ENCODE measurements at regions not wholly inside any gene's neighbourhood (a gene's known extent, or its start where the extent isn't known, plus 50 kb on each side); places are given as distances from the start of the nearest gene placed in this dataset.
"Not testable (repeated sequence)": the region's sequence is repeated elsewhere in the genome, so short reads cannot be mapped to it uniquely, and the experiment has no call there.

GRCh38 chr2:13813236-13813635, 819.3 kb upstream of the LRATD1 start:
- ATAC-seq = no peak
- intact Hi-C loops (cut with DNase I, micrococcal nuclease) = no loop called here
- H3K27me3 Mint-ChIP-seq = no peaks in the 10 kb centered on the region
- H3K9me3 Mint-ChIP-seq (ENCODE audit: low read depth) = no peaks in the 10 kb centered on the region
- no peaks in the 10 kb centered on the region for H3K4me1 Mint-ChIP-seq
- no peaks in the 10 kb centered on the region for H3K36me3 Mint-ChIP-seq (ENCODE audit: low read depth)
- no peak overlapping the region for H3K4me3 Mint-ChIP-seq
- CTCF ChIA-PET = no interaction called here
- POLR2A ChIA-PET = no interaction called here
- DNase-seq = no peak
- H3K27ac Mint-ChIP-seq = no peak overlapping the region

- intact Hi-C loops (cut with DNase I, micrococcal nuclease) = no loop called here
- Mint-ChIP-seq H3K4me1 (no peaks in the 10 kb centered on the region), H3K4me3 (no peak overlapping the region), H3K27ac (no peak overlapping the region), H3K9me3 (ENCODE audit: low read depth) (no peaks in the 10 kb centered on the region), H3K27me3 (no peaks in the 10 kb centered on the region), H3K36me3 (ENCODE audit: low read depth) (no peaks in the 10 kb centered on the region)
- ATAC-seq = peak; percentile 50
- POLR2A ChIA-PET = no interaction called here
- no peak for DNase-seq
- CTCF ChIA-PET = no interaction called here
Observed at GRCh38 chr2:13818002-13818401, 814.5 kb upstream of the LRATD1 start.

GRCh38 chr2:13819896-13820295, 812.6 kb upstream of the LRATD1 start:
- H3K9me3 Mint-ChIP-seq (ENCODE audit: low read depth) = no peaks in the 10 kb centered on the region
- H3K27ac Mint-ChIP-seq = no peak overlapping the region
- ATAC-seq (no peak), DNase-seq (no peak)
- ChIA-PET POLR2A (no interaction called here), CTCF (no interaction called here)
- intact Hi-C loops (cut with DNase I, micrococcal nuclease) = no loop called here
- H3K4me1 Mint-ChIP-seq = no peaks in the 10 kb centered on the region
- H3K27me3 Mint-ChIP-seq = no peaks in the 10 kb centered on the region
- no peak overlapping the region for H3K4me3 Mint-ChIP-seq
- no peaks in the 10 kb centered on the region for H3K36me3 Mint-ChIP-seq (ENCODE audit: low read depth)

- ChIA-PET CTCF (no interaction called here), POLR2A (no interaction called here)
- Mint-ChIP-seq H3K27me3 (no peaks in the 10 kb centered on the region), H3K27ac (no peak overlapping the region), H3K4me3 (no peak overlapping the region), H3K36me3 (ENCODE audit: low read depth) (no peaks in the 10 kb centered on the region), H3K9me3 (ENCODE audit: low read depth) (no peaks in the 10 kb centered on the region), H3K4me1 (no peaks in the 10 kb centered on the region)
- ATAC-seq (peak; percentile 62), DNase-seq (no peak)
- intact Hi-C loops (cut with DNase I, micrococcal nuclease) = no loop called here
Observed at GRCh38 chr2:13821255-13821880, 811.1 kb upstream of the LRATD1 start.

GRCh38 chr2:13822365-13822764, 810.2 kb upstream of the LRATD1 start:
- no peak overlapping the region for H3K27ac Mint-ChIP-seq
- no peak for DNase-seq
- ChIA-PET CTCF (no interaction called here), POLR2A (no interaction called here)
- no peak for ATAC-seq
- no peaks in the 10 kb centered on the region for H3K27me3 Mint-ChIP-seq
- no peak overlapping the region for H3K4me3 Mint-ChIP-seq
- no peaks in the 10 kb centered on the region for H3K36me3 Mint-ChIP-seq (ENCODE audit: low read depth)
- no peaks in the 10 kb centered on the region for H3K9me3 Mint-ChIP-seq (ENCODE audit: low read depth)
- H3K4me1 Mint-ChIP-seq = no peaks in the 10 kb centered on the region
- intact Hi-C loops (cut with DNase I, micrococcal nuclease) = no loop called here

- CTCF ChIA-PET = no interaction called here
- Mint-ChIP-seq H3K36me3 (ENCODE audit: low read depth) (no peaks in the 10 kb centered on the region), H3K27ac (no peak overlapping the region)
Observed at GRCh38 chr2:13826314-13826853, 806.1 kb upstream of the LRATD1 start.

GRCh38 chr2:13858626-13859025, 773.9 kb upstream of the LRATD1 start:
- intact Hi-C loops (cut with DNase I, micrococcal nuclease) = no loop called here
- H3K36me3 Mint-ChIP-seq (ENCODE audit: low read depth) = no peaks in the 10 kb centered on the region
- ATAC-seq = no peak
- H3K27ac Mint-ChIP-seq = no peak overlapping the region
- no peaks in the 10 kb centered on the region for H3K4me1 Mint-ChIP-seq
- no peak for DNase-seq
- peaks cover 2% of the 10 kb centered on the region for H3K9me3 Mint-ChIP-seq (ENCODE audit: low read depth)
- no peak overlapping the region for H3K4me3 Mint-ChIP-seq
- ChIA-PET POLR2A (no interaction called here), CTCF (no interaction called here)
- no peaks in the 10 kb centered on the region for H3K27me3 Mint-ChIP-seq

More at GRCh38 chr2:13826314-13826853, 806.1 kb upstream of the LRATD1 start:
- intact Hi-C loops (cut with DNase I, micrococcal nuclease) = no loop called here
- Mint-ChIP-seq H3K27me3 (no peaks in the 10 kb centered on the region), H3K4me1 (no peaks in the 10 kb centered on the region), H3K9me3 (ENCODE audit: low read depth) (peaks cover 3% of the 10 kb centered on the region), H3K4me3 (no peak overlapping the region)
- POLR2A ChIA-PET = no interaction called here
- ATAC-seq = no peak
- DNase-seq = no peak

- POLR2A ChIA-PET; H3K36me3 Mint-ChIP-seq (ENCODE audit: low read depth); H3K4me3 Mint-ChIP-seq; H3K27ac Mint-ChIP-seq; DNase-seq; H3K4me1 Mint-ChIP-seq; H3K27me3 Mint-ChIP-seq; CTCF ChIA-PET; ATAC-seq; intact Hi-C loops (cut with DNase I, micrococcal nuclease): not testable (repeated sequence)
- peaks cover 10% of the 10 kb centered on the region for H3K9me3 Mint-ChIP-seq (ENCODE audit: low read depth)
Observed at GRCh38 chr2:13868275-13868674, 764.2 kb upstream of the LRATD1 start.

GRCh38 chr2:13876491-13877037, 756.0 kb upstream of the LRATD1 start:
- CTCF ChIA-PET = no interaction called here
- H3K4me3 Mint-ChIP-seq = no peak overlapping the region
- H3K9me3 Mint-ChIP-seq (ENCODE audit: low read depth) = peaks cover 4% of the 10 kb centered on the region
- no peaks in the 10 kb centered on the region for H3K27me3 Mint-ChIP-seq
- no peaks in the 10 kb centered on the region for H3K36me3 Mint-ChIP-seq (ENCODE audit: low read depth)
- no peaks in the 10 kb centered on the region for H3K4me1 Mint-ChIP-seq
- intact Hi-C loops (cut with DNase I, micrococcal nuclease) = no loop called here
- POLR2A ChIA-PET = no interaction called here
- DNase-seq (no peak), ATAC-seq (no peak)
- H3K27ac Mint-ChIP-seq = no peak overlapping the region

GRCh38 chr2:13877571-13877970, 754.9 kb upstream of the LRATD1 start:
- no peak for DNase-seq
- Mint-ChIP-seq H3K36me3 (ENCODE audit: low read depth) (no peaks in the 10 kb centered on the region), H3K27me3 (no peaks in the 10 kb centered on the region), H3K9me3 (ENCODE audit: low read depth) (peaks cover 4% of the 10 kb centered on the region), H3K27ac (no peak overlapping the region), H3K4me3 (no peak overlapping the region), H3K4me1 (no peaks in the 10 kb centered on the region)
- intact Hi-C loops (cut with DNase I, micrococcal nuclease) = no loop called here
- ChIA-PET POLR2A (no interaction called here), CTCF (no interaction called here)
- no peak for ATAC-seq

GRCh38 chr2:13884291-13884976, 748.1 kb upstream of the LRATD1 start:
- Mint-ChIP-seq H3K4me3 (no peak overlapping the region), H3K36me3 (ENCODE audit: low read depth) (no peaks in the 10 kb centered on the region), H3K27me3 (no peaks in the 10 kb centered on the region), H3K9me3 (ENCODE audit: low read depth) (peaks cover 5% of the 10 kb centered on the region), H3K4me1 (no peaks in the 10 kb centered on the region), H3K27ac (no peak overlapping the region)
- POLR2A ChIA-PET = no interaction called here
- ATAC-seq (no peak), DNase-seq (no peak)
- CTCF ChIA-PET = no interaction called here
- intact Hi-C loops (cut with DNase I, micrococcal nuclease) = no loop called here

- no peaks in the 10 kb centered on the region for H3K4me1 Mint-ChIP-seq
- DNase-seq = no peak
- POLR2A ChIA-PET = no interaction called here
- H3K9me3 Mint-ChIP-seq (ENCODE audit: low read depth) = peaks cover 5% of the 10 kb centered on the region
- no peaks in the 10 kb centered on the region for H3K36me3 Mint-ChIP-seq (ENCODE audit: low read depth)
- H3K27me3 Mint-ChIP-seq = no peaks in the 10 kb centered on the region
- CTCF ChIA-PET = no interaction called here
- no peak overlapping the region for H3K27ac Mint-ChIP-seq
- intact Hi-C loops (cut with DNase I, micrococcal nuclease) = no loop called here
- no peak overlapping the region for H3K4me3 Mint-ChIP-seq
- ATAC-seq = no peak
Observed at GRCh38 chr2:13901526-13901925, 731.0 kb upstream of the LRATD1 start.
